ENCODE measurements at regions not wholly inside any gene's neighbourhood (a gene's known extent, or its start where the extent isn't known, plus 50 kb on each side); places are given as distances from the start of the nearest gene placed in this dataset.
"Not testable (repeated sequence)": the region's sequence is repeated elsewhere in the genome, so short reads cannot be mapped to it uniquely, and the experiment has no call there.

DNA sequence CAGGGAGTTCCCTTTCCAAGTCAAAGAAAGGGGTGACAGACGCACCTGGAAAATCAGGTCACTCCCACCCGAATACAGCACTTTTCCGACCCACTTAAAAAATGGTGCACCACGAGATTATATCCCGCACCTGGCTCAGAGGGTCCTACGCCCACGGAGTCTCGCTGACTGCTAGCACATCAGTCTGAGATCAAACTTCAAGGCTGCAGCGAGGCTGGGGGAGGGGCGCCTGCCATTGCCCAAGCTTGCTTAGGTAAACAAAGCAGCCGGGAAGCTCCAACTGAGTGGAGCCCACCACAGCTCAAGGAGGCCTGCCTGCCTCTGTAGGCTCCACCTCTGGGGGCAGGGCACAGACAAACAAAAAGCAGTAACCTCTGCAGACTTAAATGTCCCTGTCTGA lies 277.8 kb upstream of the ARHGAP42 start:
- DNase-seq = not testable (repeated sequence)

DNA sequence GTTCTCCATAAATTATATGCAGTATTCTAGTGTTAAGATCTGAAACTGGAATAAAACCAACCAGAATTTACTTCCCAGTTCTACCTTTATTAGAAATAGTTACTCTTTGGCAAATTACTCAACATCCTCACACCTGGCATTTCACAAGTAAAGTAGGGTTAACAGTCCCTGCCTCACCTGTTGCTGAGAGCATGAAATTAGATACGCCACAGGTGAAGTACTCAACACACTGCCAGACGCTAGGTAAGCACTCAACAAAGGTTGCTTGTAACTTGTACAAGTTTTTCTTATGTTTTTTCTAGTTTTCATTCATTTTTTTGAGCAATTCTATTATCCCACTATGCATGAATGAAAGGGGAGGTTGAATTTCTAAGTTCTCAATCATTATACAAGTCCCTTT lies 267.6 kb upstream of the ARHGAP42 start:
- DNase-seq = no peak

DNA sequence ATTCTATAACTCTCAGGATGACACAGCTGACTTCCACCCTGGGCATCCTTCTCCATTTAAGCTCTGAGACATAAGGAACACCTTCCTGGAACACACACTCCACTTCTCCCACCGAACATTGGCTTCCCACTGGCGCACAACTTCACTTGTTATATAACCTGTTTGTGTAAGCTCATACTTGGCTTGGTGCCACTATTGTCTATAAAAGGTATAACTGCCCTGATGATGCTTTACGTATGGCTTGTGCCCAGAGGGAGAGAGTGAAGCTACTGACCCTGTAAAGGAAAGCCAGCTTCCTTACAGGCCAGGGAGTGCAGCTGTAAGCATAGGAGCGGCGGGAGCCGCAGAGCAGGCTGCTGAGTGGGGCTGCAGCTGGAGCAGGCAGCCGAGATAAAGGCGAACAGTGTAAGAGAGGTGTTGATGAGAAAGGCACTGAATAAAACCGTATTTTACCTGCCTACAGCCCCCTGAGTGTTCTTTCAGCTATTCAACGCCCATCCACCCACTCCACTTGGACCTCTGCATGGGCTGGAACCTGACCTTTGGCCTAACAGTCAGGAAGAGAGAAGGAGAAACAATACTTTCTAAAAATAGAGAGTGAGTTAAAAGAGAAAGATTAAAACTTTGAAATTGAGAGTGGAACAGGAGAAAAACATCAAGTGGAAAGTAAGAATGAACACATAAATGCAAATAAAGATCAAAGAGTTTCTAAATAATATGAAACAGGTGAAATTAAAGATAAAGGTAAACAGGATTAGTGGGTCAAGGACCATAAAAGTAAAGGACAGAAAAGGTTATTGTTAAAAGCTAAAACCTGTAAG lies 252.1 kb upstream of the ARHGAP42 start:
- peak; percentile 41 for DNase-seq

DNA sequence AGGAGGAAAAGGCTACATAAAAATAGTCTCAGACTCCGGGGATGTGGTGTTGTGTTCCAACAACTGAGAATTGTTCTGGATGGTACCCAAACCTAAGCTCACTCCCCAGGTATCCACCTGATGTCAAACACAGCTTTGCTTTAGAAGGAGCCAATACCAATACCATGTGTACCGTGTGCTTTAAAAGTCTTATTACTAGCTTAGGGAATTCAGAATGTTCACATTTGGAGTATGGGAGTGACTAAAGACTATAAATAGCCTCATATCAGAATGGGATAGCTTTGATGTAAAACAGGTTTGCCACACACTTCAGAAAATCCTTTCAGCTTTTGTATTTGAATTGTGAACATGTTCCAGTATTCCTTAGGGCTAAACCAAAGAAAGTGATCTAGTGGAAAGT lies 248.7 kb upstream of the ARHGAP42 start:
- no peak for DNase-seq

DNA sequence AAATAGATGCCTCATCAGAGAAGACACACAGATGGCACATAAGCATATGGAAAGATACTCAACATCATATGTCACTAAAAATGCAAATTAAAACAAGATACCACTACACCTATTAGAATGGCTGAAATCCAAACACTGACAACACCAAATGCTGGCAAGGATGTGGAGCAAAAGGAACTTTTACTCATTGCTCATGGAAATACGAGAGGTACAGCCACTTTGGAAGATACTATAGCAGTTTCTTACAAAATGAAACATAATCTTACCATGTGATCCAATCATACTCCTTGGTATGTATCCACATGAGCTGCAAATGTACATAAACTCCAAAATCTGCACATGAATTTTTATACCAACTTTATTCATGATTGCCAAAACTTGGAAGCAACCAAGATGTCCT lies 246.0 kb upstream of the ARHGAP42 start:
- DNase-seq = peak; percentile 21

DNA sequence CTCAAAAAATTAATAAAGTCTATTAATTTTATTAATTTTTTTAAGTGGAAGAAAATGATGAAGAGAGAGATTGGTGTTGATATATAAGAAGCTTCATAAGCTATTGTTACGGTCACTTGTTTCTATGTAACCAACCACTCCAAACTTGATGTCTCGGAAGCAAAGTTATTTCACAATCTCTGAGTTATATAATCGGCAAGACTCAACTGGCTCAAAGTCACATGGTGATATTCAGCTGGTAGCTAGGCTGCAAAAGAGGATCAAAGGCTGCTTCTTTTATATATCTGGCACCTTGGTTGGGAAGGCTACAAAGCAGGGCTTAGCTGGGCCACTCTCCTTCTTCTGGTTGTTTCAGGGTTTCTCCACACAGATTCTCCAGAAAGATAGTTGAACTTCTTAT lies 245.1 kb upstream of the ARHGAP42 start:
- no peak for DNase-seq

DNA sequence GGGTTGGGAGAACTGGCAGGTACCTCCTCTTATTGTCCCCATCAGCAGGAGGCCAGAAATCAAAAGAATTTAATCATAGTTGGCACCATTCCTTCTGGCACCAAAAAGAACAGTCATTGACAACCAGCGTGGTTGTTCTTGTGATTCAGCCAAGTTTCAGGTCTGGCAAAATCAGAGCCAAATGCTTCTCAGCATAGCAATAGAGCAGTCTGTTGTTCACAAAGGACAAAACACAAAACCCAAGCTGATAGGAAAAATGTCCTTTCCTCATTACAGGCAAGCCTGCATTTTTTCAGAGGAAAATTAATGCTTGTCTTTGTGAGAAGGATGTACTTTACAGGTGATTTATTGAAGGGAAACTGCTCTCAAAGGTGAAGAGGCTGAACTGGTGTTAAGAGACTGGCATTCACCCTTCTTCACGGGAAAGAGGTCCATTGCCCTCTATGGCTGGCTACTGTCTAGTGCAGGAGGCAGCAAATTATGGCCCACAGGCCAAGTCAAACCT lies 241.8 kb upstream of the ARHGAP42 start:
- DNase-seq = peak; percentile 47

DNA sequence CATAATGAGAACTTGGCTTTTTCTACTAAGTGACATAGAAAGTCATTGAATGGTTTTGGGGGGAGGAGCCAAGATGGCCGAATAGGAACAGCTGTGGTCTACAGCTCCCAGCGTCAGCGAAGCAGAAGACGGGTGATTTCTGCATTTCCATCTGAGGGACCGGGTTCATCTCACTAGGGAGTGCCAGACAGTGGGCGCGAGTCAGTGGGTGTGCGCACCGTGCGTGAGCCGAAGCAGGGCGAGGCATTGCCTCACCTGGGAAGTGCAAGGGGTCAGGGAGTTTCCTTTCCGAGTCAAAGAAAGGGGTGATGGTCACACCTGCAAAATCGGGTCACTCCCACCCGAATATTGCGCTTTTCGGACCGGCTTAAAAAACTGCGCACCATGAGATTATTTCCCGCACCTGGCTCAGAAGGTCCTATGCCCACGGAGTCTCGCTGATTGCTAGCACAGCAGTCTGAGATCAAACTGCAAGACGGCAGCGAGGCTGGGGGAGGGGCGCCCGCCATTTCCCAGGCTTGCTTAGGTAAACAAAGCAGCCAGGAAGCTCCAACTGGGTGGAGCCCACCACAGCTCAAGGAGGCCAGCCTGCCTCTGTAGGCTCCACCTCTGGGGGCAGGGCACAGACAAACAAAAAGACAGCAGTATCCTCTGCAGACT lies 235.2 kb upstream of the ARHGAP42 start:
- DNase-seq = not testable (repeated sequence)

DNA sequence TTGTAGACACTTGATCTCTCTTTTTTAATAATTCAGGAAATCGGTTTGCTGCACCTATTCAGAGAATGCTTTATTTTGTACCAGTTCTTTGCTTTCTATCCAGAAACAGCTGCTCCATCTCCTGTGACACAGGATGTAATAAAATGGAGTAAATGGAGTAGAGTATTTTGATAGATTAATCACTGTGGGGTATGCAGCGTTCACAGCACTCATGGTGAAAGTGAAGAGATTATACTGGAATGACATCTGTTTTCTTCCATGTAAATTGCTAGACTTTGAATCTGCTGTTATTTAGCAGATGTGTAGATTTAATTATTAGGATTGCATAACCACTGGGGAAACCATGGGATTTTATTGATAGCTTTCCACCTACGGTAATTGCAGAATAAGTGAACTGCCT lies 227.3 kb upstream of the ARHGAP42 start:
- peak; percentile 55 for DNase-seq

DNA sequence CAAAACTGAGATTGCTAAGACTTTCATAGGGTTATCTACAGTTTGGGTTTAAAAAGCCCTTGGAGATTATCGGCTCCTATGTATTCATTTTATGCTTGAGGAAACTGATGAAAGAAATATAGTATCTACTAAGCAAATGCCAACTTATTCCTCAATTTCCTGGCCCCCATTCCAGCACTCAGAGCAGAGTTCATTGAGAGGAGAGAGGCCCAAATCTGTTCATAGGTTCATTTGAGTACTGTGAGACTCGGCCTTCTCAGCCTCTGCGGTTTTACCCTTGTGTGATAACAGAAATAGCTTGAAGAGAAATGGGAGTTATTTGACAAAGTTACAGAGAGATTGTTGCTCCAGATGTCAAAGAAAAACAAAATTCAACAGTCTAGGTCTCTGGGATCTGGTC lies 226.7 kb upstream of the ARHGAP42 start:
- DNase-seq = no peak

DNA sequence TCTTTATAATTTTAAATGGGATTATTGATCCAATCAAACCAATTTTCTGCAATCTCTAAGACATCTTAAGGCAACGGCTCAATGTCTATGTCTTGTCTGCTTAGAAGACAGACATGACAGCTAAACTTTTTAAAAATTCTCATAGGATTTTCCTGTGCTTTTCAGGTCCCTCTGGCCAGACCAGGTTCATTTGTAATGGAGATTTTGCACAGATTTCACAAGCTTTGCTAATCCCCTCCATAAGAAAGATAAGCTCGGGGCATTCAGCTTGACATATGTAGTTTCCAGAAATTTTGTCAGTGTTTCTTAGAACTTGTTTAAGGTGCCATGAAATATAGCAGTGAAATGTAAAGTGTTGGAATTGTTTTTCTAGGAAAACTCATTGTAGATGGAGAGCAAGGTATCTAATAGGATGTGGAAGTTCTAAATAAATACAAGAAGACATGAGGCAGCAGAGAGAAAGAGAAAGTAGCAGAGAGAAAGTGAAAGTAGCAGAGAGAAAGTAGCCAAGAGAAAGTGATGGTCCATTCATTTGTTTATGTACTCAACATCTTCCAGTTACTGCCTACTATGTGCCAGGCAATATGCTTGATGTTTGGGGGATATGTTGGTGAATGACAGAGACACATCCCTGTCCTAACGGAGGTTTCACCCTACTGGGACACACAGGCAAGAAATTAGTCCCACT lies 219.1 kb upstream of the ARHGAP42 start:
- DNase-seq = no peak

DNA sequence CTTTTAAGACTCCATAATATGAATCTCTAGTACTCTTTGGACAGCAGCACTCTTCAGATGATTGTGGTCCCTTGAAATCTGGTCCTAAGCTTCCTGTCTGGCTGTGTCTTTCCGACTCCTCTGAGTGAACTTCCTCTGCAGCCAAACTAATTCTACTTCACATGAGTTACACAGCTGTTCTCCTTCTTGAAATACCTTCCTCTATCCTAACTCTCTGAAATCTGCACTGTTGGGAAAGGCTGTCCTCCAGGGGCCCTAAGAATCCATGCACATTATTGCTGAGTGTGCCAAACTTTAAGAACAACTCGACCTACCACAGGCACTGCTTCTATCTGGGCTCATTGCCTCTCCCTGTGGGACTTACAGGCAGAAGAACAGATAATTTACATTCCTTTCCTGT lies 217.3 kb upstream of the ARHGAP42 start:
- no peak for DNase-seq

DNA sequence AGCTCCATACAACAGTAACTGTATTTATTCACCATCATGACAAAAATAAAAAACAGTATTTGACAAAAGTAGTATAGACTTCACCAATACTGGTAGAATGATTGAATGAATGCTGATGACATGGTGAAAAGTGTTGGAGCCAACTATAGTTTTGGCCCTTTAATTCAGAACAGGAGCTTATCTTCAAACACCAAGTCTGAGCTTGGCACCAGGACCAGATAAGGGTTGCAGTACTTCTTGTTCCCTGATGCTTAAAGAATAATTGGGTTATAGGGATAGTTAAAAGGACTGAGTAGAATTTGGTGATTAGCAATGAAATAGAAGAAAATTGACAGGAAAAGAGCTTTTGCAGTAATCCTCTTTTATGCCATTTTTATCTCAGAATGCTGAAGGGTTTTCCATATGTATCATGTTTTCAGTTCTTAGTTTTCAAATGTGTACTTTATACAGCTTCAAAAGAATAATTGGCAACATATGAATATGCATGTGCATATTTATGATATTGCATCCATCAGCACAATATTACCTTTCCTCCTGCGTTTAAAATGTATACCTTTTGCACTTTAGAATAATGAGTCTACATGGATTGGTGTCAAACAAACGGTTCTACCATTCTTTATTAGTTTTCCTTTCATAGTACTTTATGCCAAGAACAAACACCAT lies 214.2 kb upstream of the ARHGAP42 start:
- DNase-seq = no peak

DNA sequence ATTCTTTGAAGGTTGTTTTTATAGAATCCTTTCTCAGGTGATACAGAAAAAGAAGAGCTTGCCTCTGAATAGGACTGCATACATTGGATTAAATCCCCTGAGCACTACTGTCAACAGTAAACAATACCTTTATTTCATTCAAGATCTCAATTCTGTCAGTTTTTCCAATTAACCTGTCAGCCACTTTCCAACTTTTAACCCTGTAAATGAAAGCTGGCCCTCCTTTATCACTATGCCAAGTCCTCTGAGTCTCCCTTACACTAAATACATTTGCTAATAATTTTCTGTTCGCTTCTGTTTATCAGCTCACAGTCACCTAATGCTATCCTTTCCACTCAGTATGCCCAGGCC lies 213.7 kb upstream of the ARHGAP42 start:
- DNase-seq = no peak

DNA sequence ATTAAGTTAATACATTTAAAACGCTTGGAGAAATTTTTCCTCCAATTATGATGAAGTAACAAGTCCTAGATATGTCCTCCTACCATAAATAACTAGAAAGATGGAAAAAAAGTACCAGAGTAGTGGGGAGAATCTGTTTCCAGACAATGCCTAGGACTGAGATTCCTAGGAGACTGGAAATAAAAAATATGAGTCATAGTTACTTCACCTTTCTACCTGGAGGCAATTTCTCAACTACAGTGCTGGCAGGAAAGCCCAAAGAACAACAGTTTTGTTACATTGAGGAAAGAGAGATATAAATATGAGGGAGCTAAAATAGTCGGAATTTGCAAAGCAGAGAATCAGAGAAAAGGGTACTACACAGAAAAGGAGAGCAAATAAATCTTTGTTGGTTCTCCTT lies 202.1 kb upstream of the ARHGAP42 start:
- no peak for DNase-seq

DNA sequence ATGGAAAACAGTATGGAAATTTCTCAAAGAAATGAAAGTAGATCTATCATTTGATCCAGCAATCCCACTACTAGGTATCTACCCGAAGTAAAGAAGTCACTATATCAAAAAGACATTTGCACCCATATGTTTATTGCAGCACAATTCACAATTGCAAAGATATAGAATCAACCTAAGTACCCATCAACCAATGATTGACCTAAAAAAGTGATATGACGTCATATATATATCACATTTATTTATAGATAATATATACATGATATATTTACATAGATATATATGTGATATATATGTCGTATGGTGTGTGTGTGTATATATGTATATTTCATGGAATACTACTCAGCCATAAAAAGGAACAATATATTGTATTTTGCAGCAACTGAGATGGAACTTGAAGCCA lies 188.3 kb upstream of the ARHGAP42 start:
- DNase-seq = no peak

DNA sequence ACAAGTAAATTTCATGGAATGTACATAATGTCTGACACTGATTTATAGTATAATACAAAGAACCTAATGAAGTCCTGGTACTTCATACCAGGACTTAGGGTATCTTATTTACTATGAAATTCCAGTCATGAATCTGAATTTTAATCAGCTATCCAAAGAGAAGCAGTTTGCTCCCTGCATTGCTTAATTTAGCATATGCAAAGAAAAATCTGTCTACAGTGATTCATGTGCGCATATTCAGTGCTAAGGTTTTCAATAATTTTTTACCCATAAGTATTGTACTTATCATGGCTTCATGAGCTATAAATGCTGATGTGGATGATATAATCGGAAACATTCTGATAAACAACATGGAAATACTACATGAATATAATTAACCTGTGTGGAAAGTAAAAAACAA lies 185.6 kb upstream of the ARHGAP42 start:
- no peak for DNase-seq

DNA sequence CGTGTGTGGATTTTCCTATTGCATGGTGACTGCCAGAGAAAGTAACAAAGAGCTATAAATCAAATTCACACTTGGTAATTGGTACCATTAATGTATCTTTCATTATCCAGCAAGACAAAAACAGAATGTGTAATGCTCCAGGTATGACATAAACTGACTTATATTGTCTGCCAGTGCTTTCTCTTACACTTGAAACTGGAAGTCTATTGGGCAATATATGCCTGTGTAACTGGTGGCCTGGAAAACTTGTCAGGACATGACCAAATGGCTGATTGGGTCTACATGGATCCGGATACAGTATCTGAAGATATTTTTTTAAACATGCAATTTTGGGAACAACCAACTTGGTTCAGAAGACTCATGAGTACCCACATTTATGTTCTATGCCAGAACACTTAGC lies 174.6 kb upstream of the ARHGAP42 start:
- DNase-seq = no peak

DNA sequence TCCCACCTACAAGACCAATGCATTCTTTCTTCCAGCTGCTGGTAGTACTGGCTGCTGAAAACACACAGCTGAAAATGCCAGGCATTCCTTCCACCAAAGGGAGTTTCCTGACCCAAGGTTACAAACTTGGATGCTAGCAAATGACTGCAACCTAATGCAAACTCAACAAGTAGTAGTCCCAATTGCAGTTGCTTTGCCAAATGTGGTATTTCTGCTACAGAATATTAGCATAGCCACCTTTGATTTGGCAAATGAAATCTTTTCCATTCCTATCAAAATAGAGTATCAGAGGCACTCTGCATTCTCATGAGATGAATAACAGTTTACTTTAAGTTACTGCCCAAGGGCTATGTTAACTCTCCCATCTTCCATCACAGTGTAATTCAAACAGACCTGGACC lies 172.0 kb upstream of the ARHGAP42 start:
- DNase-seq = no peak

DNA sequence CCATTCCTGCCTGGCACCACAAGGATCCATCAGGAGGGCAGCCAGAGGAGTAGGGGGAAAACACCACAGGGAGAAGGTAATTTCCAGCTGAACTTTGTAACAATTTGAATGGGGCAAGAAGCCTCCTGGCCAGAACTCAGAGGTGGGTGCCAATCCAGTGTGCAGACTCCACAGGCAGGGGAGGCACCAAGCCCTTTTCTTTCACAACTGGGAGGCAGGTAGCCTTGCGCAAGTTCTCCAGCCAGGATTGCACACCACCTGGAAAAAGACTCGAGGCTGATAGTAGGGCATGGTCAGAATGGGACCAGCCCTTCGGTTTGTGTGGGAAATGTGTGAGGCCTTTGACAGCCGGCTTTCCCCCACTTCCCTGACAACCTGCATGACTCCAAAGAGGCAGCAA lies 161.9 kb upstream of the ARHGAP42 start:
- DNase-seq = no peak

DNA sequence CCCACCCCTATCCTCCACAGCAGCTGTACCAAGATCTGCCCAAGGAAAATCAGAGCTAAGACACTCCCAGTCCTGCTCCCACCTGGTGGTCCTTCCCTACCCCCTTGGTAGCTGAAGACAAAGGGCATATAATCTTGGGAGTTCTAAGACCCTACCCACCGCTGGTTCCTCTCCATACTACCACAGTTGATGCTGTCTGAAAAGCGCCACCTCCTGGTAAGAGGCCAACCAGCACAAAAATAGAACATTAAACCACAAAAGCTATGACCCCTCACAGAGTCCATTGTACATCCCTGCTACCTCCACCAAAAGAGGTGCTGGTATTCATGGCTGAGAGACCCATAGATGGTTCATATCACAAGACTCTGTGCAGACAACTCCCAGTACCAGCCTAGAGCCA lies 161.5 kb upstream of the ARHGAP42 start:
- DNase-seq = no peak

DNA sequence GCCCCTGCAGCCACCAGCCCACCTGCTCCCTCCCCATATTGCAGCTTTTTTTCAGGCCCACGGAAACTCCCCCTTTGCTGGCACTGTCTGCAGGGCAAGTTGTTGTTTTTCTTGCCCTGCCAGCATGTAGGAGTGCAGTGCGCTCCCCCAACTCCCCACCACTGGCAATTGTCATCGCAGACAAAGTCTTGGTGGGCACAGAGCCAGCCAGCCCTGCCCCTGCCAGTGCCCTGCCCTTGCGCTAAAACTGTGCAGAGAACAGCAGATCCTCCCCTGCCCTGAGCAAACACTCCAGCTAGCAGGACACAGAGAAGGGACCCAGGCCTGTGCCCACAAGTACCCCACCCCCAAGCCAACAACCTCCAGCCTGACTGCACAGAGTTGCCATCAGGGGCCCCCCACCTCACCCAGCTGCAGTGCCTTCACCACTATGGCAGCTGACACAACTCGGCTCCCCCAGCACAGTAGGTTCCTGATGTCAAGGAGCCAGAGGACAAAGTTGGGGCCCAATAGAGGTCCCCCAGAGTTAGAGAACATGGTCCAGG lies 158.1 kb upstream of the ARHGAP42 start:
- no peak for DNase-seq

DNA sequence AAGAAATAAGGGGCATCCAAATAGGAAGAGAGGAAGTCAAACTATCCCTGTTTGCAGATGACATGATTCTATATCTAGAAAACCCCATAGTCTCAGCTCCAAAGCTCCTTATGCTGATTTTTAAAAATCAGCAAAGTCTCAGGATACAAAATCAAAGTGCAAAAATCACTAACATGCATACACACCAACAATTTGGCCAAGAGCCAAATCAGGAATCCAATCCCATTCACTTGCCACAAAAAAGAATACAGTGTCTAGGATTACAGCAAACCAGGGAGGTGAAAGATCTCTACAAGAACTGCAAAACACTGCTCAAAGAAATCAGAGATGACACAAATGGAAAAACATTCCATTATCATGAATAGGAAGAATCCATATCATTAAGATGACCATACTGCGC lies 155.8 kb upstream of the ARHGAP42 start:
- peak; percentile 59 for DNase-seq

All from NCI-H2171 treated with DMSO at 0.1 percent for 48 hours (cell line).